ENCODE measurements at regions not wholly inside any gene's neighbourhood (a gene's known extent, or its start where the extent isn't known, plus 50 kb on each side); places are given as distances from the start of the nearest gene placed in this dataset.

DNA sequence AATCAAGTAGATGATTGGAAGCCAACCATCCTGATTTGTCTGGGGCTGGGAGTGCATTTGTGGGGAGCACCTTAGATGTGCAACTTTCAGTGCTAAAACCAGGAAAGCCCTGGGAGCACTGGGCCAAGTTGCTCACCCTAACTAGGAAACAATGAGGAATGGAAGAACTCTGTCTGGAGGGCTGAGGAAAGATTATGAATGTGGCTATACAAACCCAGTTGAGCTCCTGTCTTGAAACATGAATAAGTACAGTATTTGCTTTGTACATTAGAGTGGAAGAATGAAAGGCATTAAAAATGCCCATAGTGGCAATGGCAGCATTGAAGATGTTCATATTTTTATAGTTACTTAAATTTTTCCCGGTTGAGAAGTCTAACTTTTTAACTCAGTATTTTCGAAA, 121.1 kb downstream of the HDGFL1 start:
- no peak overlapping the region for H3K27ac ChIP-seq
- TF ChIP-seq, protein P1, sequence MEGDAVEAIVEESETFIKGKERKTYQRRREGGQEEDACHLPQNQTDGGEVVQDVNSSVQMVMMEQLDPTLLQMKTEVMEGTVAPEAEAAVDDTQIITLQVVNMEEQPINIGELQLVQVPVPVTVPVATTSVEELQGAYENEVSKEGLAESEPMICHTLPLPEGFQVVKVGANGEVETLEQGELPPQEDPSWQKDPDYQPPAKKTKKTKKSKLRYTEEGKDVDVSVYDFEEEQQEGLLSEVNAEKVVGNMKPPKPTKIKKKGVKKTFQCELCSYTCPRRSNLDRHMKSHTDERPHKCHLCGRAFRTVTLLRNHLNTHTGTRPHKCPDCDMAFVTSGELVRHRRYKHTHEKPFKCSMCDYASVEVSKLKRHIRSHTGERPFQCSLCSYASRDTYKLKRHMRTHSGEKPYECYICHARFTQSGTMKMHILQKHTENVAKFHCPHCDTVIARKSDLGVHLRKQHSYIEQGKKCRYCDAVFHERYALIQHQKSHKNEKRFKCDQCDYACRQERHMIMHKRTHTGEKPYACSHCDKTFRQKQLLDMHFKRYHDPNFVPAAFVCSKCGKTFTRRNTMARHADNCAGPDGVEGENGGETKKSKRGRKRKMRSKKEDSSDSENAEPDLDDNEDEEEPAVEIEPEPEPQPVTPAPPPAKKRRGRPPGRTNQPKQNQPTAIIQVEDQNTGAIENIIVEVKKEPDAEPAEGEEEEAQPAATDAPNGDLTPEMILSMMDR (conservative IDR thresholded peaks at IDR 0.05) = no peak
- no peak for TF ChIP-seq ZFX (IDR thresholded peaks at IDR 0.05)

DNA sequence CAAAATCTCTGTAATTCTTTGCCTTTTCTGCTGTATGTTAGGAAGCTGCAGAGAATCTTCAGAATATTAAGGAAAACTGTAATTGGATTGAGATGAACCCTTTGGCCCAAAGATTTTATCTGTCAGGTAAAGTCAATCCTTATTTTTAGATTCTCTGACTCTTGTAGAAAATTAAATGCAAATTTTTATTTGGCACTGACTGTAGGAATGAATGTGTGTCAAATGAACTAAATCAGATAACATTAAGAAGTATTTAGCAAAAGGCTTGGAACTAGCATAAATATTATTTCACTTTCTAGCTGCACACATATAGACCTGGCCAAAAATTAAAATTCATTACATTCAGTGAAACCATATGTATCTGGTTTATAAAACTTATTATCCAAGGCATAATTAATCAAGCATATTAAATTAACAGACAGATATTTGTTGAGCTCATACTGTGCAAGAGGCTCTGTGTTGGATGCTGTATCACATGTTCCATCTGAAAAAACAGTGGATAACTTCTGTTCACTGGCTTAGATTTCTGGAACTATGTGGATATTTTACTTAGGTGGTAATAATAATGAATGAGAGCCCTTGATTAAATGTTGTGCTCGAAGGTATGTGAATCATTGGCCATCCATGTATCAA, 124.8 kb downstream of the HDGFL1 start:
- H3K27ac ChIP-seq = no peak overlapping the region
- TF ChIP-seq, protein P1 (conservative IDR thresholded peaks at IDR 0.05) = no peak
- no peak for TF ChIP-seq ZFX (IDR thresholded peaks at IDR 0.05)

DNA sequence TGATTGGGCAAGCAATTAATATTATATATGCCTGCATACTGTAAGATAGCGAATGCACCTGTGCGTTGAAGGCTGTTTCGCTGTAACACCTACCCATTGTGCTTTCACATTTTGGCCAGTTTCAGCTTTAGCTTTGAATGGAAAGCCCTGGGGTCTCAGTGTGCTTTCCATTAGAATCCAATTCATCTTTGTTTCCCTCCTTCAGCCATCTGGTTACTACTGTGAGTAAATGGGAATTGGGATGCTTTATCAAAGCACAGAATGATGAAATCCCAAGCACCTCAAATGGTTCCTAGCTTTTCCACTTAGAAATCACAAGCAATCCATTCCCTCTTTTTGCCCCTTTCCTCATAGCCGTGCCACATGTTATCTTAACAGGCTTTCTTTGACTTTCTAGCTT, 127.1 kb downstream of the HDGFL1 start:
- TF ChIP-seq ZFX (IDR thresholded peaks at IDR 0.05) = no peak
- TF ChIP-seq, protein P1 (conservative IDR thresholded peaks at IDR 0.05) = no peak
- H3K27ac ChIP-seq = no peak overlapping the region

DNA sequence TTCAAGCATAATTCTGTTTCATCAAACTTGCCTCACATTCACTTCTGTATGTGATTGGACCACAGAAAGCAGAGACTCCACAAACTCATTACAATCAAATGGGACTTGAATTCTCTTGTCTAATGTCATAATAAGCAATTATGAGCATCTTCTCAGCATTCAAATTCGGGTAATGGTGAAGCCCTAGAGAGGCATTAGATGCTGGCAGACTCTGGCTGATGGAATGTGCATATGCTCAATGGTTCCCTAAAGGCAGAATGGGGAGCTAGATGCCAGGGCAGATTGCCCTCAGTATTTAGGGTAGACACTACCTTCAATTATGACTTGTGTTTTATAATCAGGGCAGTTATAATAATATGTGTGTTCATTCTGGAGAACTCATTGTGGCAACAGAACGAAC, 127.9 kb downstream of the HDGFL1 start:
- H3K27ac ChIP-seq = no peak overlapping the region
- TF ChIP-seq, protein P1 (conservative IDR thresholded peaks at IDR 0.05) = no peak
- TF ChIP-seq ZFX (IDR thresholded peaks at IDR 0.05) = no peak

DNA sequence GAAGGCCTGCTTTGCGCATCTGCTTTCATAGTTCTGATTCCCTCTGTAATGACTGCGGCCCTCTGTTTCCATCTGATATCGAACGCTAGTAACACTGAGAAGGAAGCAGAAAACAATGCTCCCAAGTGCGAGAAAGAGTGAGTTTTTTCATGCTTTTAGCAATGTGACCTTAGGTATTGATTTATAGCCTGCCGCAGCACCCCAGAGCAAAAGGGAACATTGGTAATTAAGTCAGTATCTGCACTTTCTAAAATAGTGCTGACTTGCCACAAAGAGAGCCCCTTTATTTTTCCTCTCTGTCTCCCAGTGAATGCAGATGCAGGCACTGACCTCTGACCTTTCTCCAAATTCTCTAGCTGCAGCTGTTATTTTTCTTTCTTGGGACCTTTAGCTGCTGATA, 129.8 kb downstream of the HDGFL1 start:
- H3K27ac ChIP-seq = no peak overlapping the region
- TF ChIP-seq, protein P1 (conservative IDR thresholded peaks at IDR 0.05) = no peak
- TF ChIP-seq ZFX (IDR thresholded peaks at IDR 0.05) = no peak

DNA sequence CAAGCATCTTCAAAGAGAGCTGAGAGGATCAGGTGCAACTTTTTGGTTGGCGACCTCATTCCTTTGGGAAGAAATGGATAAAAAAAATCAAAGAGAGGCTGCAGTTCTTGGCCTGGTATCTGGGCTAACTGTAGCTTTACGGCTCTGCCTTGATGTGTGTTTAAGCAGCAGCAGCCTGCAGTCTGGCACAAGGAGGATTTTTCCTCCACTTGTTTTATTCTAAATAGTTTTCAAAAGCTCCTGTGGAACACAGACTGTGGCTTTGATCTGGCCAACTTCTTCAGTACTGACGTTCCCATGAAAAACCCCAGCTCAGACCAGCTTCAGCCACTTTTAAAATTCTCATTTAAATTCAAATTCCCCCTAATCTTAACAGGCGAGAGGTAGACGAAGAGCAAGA, 137.3 kb downstream of the HDGFL1 start:
- TF ChIP-seq, protein P1 (conservative IDR thresholded peaks at IDR 0.05) = no peak
- no peak for TF ChIP-seq ZFX (IDR thresholded peaks at IDR 0.05)
- H3K27ac ChIP-seq = no peak overlapping the region

DNA sequence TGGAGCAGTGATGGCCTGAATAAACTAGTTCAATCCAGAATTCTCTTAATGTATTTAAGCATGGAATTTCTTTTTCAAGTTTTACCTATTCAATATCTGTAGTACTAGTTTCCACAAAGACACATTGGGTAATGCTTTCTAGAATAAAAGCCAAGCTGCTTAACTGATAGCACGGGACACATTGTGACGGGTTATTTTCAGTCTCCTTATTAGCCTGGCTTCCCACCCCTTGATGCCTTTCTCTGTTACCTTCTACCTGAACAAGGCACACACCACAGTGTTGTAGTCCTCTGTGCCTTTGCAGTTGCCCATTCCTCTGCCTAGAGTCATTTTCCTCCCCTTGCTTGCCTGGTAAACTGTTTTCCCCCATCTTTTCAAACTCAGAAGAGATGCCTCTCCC, 139.1 kb downstream of the HDGFL1 start:
- TF ChIP-seq, protein P1 (conservative IDR thresholded peaks at IDR 0.05) = no peak
- TF ChIP-seq ZFX (IDR thresholded peaks at IDR 0.05) = no peak
- H3K27ac ChIP-seq = no peak overlapping the region
